ENCODE measurements at regions not wholly inside any gene's neighbourhood (a gene's known extent, or its start where the extent isn't known, plus 50 kb on each side); places are given as distances from the start of the nearest gene placed in this dataset.

GRCh38 chr5:124825250-124825982, 79.0 kb upstream of the ZNF608 start (continued):
- TF ChIP-seq BCLAF1 (IDR thresholded peaks at IDR 0.05) (no peak), IKZF2 (IDR thresholded peaks at IDR 0.05) (peak; percentile 45 to 55; a peak in 2 of 4 replicates), NFYA (IDR thresholded peaks at IDR 0.05; ENCODE audit: borderline replicate concordance, low read depth, low read length) (no peak), BMI1 (IDR thresholded peaks at IDR 0.05; ENCODE audit: borderline replicate concordance) (no peak), FOXM1 (IDR thresholded peaks at IDR 0.05; ENCODE audit: low read depth, low read length) (no peak), TCF12 (IDR thresholded peaks at IDR 0.05; ENCODE audit: low read depth, low read length) (peak; percentile 72; the same call in 1 of the 2 replicates), IKZF1 (conservative IDR thresholded peaks at IDR 0.05) (peak; percentile 55), SPI1 (IDR thresholded peaks at IDR 0.05; ENCODE audit: borderline replicate concordance, insufficient read depth, low read depth, low read length) (peak; percentile 92), EZH2 (IDR thresholded peaks at IDR 0.05; ENCODE audit: borderline replicate concordance, control insufficient read depth, low read depth, low read length) (no peak), USF2 (IDR thresholded peaks at IDR 0.05; ENCODE audit: borderline replicate concordance, low read depth, low read length) (no peak), TCF3 (IDR thresholded peaks at IDR 0.05; ENCODE audit: borderline replicate concordance, insufficient read depth, low read depth, low read length) (0 out of 2 replicates have a peak, but pooled peaks have one; percentile 36), MEF2B (IDR thresholded peaks at IDR 0.05; ENCODE audit: partially characterized antibody, poor library complexity, severe bottlenecking) (peak; percentile 14), MTA2 (IDR thresholded peaks at IDR 0.05; ENCODE audit: low read depth) (peak; percentile 44), CUX1 (IDR thresholded peaks at IDR 0.05; ENCODE audit: insufficient replicate concordance, low read depth, low read length) (no peak), FOS (IDR thresholded peaks at IDR 0.05; ENCODE audit: borderline replicate concordance, extremely low read depth, insufficient read length) (no peak), SKIL (IDR thresholded peaks at IDR 0.05; ENCODE audit: low read depth, poor library complexity, severe bottlenecking) (no peak)

Data from GM12878 (cell line).